Lung (tissue), 11 donors: ENCODE measurements at regions not wholly inside any gene's neighbourhood (a gene's known extent, or its start where the extent isn't known, plus 50 kb on each side); places are given as distances from the start of the nearest gene placed in this dataset.
A peak's percentile ranks its signal among the peaks of the same experiment; 100 is the strongest.

Source experiments
- ATAC-seq: fragments of 200-7000 bp; cut with Tn5 transposase; one replicate; pipeline ENCODE4 v1.9.1; 2020; ENCODE audit warnings: moderate number of reproducible peaks; ENCODE audit not compliant: insufficient read depth, low FRiP score
- DNase-seq, 3 donors: peaks; one replicate each; pipeline ENCODE4 v3.0.0-alpha.2; 2013 to 2017
- H3K27ac ChIP-seq, 2 donors: one replicate each; pipeline ENCODE4 v1.5.1; 2013; ENCODE audit warnings: mild to moderate bottlenecking in 2 of 2, moderate library complexity in 2 of 2, control low read depth in 1 of 2, inconsistent platforms in 1 of 2, low read depth in 1 of 2, low read length in 1 of 2
- H3K27me3 ChIP-seq, 3 donors: one replicate each; pipeline ENCODE4 v1.5.1; 2013; ENCODE audit warnings: low read length in 2 of 3; ENCODE audit not compliant: control insufficient read depth in 3 of 3, insufficient read depth in 3 of 3
- H3K36me3 ChIP-seq, 4 donors: one replicate each; pipeline ENCODE4 v1.5.1; 2013; ENCODE audit warnings: low read length in 4 of 4, mild to moderate bottlenecking in 1 of 4, moderate library complexity in 1 of 4; ENCODE audit not compliant: control insufficient read depth in 4 of 4, insufficient read depth in 4 of 4
- H3K4me1 ChIP-seq, 5 donors: one replicate each; pipeline ENCODE4 v1.5.1; 2013; ENCODE audit warnings: low read length in 5 of 5, mild to moderate bottlenecking in 2 of 5, moderate library complexity in 1 of 5; ENCODE audit not compliant: control insufficient read depth in 5 of 5, insufficient read depth in 5 of 5
- H3K4me3 ChIP-seq: one replicate; pipeline ENCODE4 v1.5.1; 2013; ENCODE audit warnings: mild to moderate bottlenecking, control low read depth, moderate library complexity
- H3K9ac ChIP-seq, 2 donors: one replicate each; pipeline ENCODE4 v1.5.1; 2013; ENCODE audit warnings: low read length in 2 of 2, control low read depth in 1 of 2; ENCODE audit not compliant: insufficient read depth in 1 of 2
- H3K9me3 ChIP-seq, 4 donors: one replicate each; pipeline ENCODE4 v1.5.1; 2013; ENCODE audit warnings: low read length in 3 of 4, mild to moderate bottlenecking in 1 of 4, moderate library complexity in 1 of 4; ENCODE audit not compliant: control insufficient read depth in 4 of 4, insufficient read depth in 3 of 4
- CTCF ChIP-seq: IDR thresholded peaks from 2 replicates; pipeline ENCODE4 v1.5.1; 2012; ENCODE audit warnings: mild to moderate bottlenecking; ENCODE audit errors: control extremely low read depth, extremely low read depth
- WGBS, 2 donors: extraction: QIAGEN DNeasy Blood & Tissue Kit; methylation state at CpG; one replicate each; pipeline ENCODE4 v1.1.7; 2013; 5-methylcytosine and 5-hydroxymethylcytosine counted together
- donor health status: control.
- donor health status: control.
- donor health status: Bipolar disorder and iron deficiency.
- donor health status: healthy.
- donor health status: DM: yes; HTN: yes; CAD: no.

DNA sequence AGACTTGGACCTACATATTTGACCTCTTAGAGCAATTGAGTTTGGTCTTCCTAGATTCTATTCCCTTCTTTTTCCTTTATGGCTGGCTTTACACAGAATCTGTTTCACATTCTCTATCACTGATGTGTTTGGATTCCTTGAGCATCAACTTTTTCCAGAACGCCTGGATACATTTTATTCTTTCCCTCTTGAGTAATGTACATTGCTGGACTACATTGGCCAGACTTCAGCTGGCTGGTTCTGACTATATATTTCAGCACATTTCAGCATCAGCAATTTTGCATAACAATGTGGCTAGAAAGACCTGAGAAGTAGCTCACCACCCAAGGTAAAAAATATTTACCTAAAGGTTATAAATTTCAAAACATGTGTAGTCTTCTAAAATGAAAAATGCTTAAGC lies 2198.2 kb upstream of the RAG2 start:
- Histone ChIP-seq H3K9ac (no peak overlapping the region), H3K4me1 (no peaks in the 10 kb centered on the region), H3K27me3 (no peaks in the 10 kb centered on the region), H3K4me3 (no peak overlapping the region), H3K9me3 (no peaks in the 10 kb centered on the region), H3K36me3 (no peaks in the 10 kb centered on the region), H3K27ac (no peak overlapping the region)
- TF ChIP-seq CTCF = no peak
- ATAC-seq = no peak
- WGBS, 2 donors = 85 to 89% methylated on average over 1 of the region's 1 CpG
- DNase-seq = peak in 1 of 3 donors; percentile 22

- WGBS, 2 donors = 72 to 76% methylated on average over 2 of the region's 2 CpGs
- TF ChIP-seq CTCF = no peak
- no peak overlapping the region for H3K4me3 ChIP-seq
Measured at GRCh38 chr11:38795027-38795426, 2197.0 kb upstream of the RAG2 start.

GRCh38 chr11:38791346-38791961 lies 2193.4 kb upstream of the RAG2 start:
- 37 to 41% methylated on average over 4 of the region's 4 CpGs for WGBS, 2 donors
- DNase-seq = peak; percentile 38 to 87 (median 78)

More at GRCh38 chr11:38795027-38795426, 2197.0 kb upstream of the RAG2 start:
- H3K4me1 ChIP-seq = no peaks in the 10 kb centered on the region
- no peak overlapping the region for H3K9ac ChIP-seq
- no peak overlapping the region for H3K27ac ChIP-seq
- ATAC-seq = no peak
- no peak for DNase-seq
- H3K36me3 ChIP-seq = no peaks in the 10 kb centered on the region
- H3K27me3 ChIP-seq = no peaks in the 10 kb centered on the region
- no peaks in the 10 kb centered on the region for H3K9me3 ChIP-seq

More at GRCh38 chr11:38791346-38791961, 2193.4 kb upstream of the RAG2 start:
- Histone ChIP-seq H3K4me1 (no peaks in the 10 kb centered on the region), H3K4me3 (no peak overlapping the region), H3K36me3 (no peaks in the 10 kb centered on the region), H3K9me3 (no peaks in the 10 kb centered on the region), H3K27me3 (no peaks in the 10 kb centered on the region), H3K9ac (no peak overlapping the region), H3K27ac (no peak overlapping the region)
- no peak for ATAC-seq
- TF ChIP-seq CTCF = peak; percentile 28
